Bronchial epithelial cell (primary cell): ENCODE measurements at regions not wholly inside any gene's neighbourhood (a gene's known extent, or its start where the extent isn't known, plus 50 kb on each side); places are given as distances from the start of the nearest gene placed in this dataset.

Experiments
- DNase-seq: peaks from one replicate; pipeline ENCODE4 v3.0.0-alpha.2; 2010; ENCODE audit warnings: low read depth
- FAIRE-seq: peaks from 2 replicates; lab custom pipeline; 2011; peaks lifted over from hg19 to GRCh38; lab: Jason Lieb, UNC
- H3K27me3 ChIP-seq: 2 replicates; pipeline ENCODE4 v1.5.1; 2011; ENCODE audit warnings: low read length; ENCODE audit not compliant: control insufficient read depth, insufficient read depth
- H3K36me3 ChIP-seq: 2 replicates; pipeline ENCODE4 v1.5.1; 2011; ENCODE audit warnings: low read length; ENCODE audit not compliant: control insufficient read depth, insufficient read depth
- H3K4me3 ChIP-seq: 2 replicates; pipeline ENCODE4 v1.5.1; 2011; ENCODE audit warnings: mild to moderate bottlenecking, low read depth, low read length, control low read depth
- CTCF ChIP-seq: IDR thresholded peaks from 2 replicates; pipeline ENCODE4 v1.5.1; 2011; ENCODE audit warnings: mild to moderate bottlenecking, moderate library complexity, low read length, control low read depth, inconsistent platforms; ENCODE audit not compliant: insufficient read depth, severe bottlenecking

GRCh38 chr6:71726121-71726520 is 160.2 kb upstream of the RIMS1 start:
- FAIRE-seq (no peak), DNase-seq (no peak)
- no peaks in the 10 kb centered on the region for H3K36me3 ChIP-seq
- no peak overlapping the region for H3K4me3 ChIP-seq
- no peak for TF ChIP-seq CTCF
- H3K27me3 ChIP-seq = no peaks in the 10 kb centered on the region

GRCh38 chr6:71727632-71728294 is 158.6 kb upstream of the RIMS1 start:
- FAIRE-seq (no peak), DNase-seq (no peak)
- Histone ChIP-seq H3K27me3 (no peaks in the 10 kb centered on the region), H3K36me3 (no peaks in the 10 kb centered on the region), H3K4me3 (no peak overlapping the region)
- no peak for TF ChIP-seq CTCF

GRCh38 chr6:71730284-71730683 is 156.1 kb upstream of the RIMS1 start:
- no peak for FAIRE-seq
- Histone ChIP-seq H3K27me3 (no peaks in the 10 kb centered on the region), H3K36me3 (no peaks in the 10 kb centered on the region), H3K4me3 (no peak overlapping the region)
- no peak for TF ChIP-seq CTCF
- no peak for DNase-seq

- no peaks in the 10 kb centered on the region for H3K36me3 ChIP-seq
- DNase-seq (no peak), FAIRE-seq (no peak)
- no peaks in the 10 kb centered on the region for H3K27me3 ChIP-seq
- no peak for TF ChIP-seq CTCF
- no peak overlapping the region for H3K4me3 ChIP-seq
Measured at GRCh38 chr6:71733970-71734899, 152.1 kb upstream of the RIMS1 start.

- Histone ChIP-seq H3K36me3 (no peaks in the 10 kb centered on the region), H3K4me3 (no peak overlapping the region), H3K27me3 (no peaks in the 10 kb centered on the region)
- no peak for FAIRE-seq
- no peak for TF ChIP-seq CTCF
- no peak for DNase-seq
Measured at GRCh38 chr6:71737953-71738352, 148.4 kb upstream of the RIMS1 start.
